Islet precursor cell (in vitro differentiated cells): ENCODE measurements at regions not wholly inside any gene's neighbourhood (a gene's known extent, or its start where the extent isn't known, plus 50 kb on each side); places are given as distances from the start of the nearest gene placed in this dataset.

ENCODE experiments used
- DNase-seq: peaks from one replicate; pipeline ENCODE4 v3.0.0-alpha.2; 2018

GRCh38 chr14:76701981-76702380 lies 59.3 kb upstream of the VASH1 start:
- DNase-seq, result peak; percentile 38

GRCh38 chr14:76705214-76705613 lies 56.1 kb upstream of the VASH1 start:
- peak; percentile 20 for DNase-seq

- peak; percentile 22 for DNase-seq
Observed at GRCh38 chr14:76706207-76706606, 55.1 kb upstream of the VASH1 start.

- peak; percentile 37 for DNase-seq
Observed at GRCh38 chr14:76706811-76707210, 54.5 kb upstream of the VASH1 start.

GRCh38 chr14:76708028-76708427 lies 53.2 kb upstream of the VASH1 start:
- peak; percentile 38 for DNase-seq

GRCh38 chr14:76708771-76709170 lies 52.5 kb upstream of the VASH1 start:
- peak; percentile 4 for DNase-seq

GRCh38 chr14:76710056-76711010 lies 50.9 kb upstream of the VASH1 start:
- peak; percentile 50 for DNase-seq
